HEK293 (cell line): ENCODE measurements at regions not wholly inside any gene's neighbourhood (a gene's known extent, or its start where the extent isn't known, plus 50 kb on each side); places are given as distances from the start of the nearest gene placed in this dataset.

ENCODE experiments used
- CTCF ChIP-seq: fragments of 450-650 bp; formaldehyde crosslinking; IDR thresholded peaks from 2 replicates; pipeline ENCODE4 v1.5.1; 2016; ENCODE audit warnings: missing biosample characterization, missing genetic modification characterization
- IKZF3 ChIP-seq: fragments of 450-650 bp; IDR thresholded peaks from 2 replicates; pipeline ENCODE4 v1.5.0; 2018; ENCODE audit warnings: missing biosample characterization, mild to moderate bottlenecking, missing genetic modification characterization, moderate library complexity
- KLF9 ChIP-seq: fragments of 450-650 bp; formaldehyde crosslinking; IDR thresholded peaks from 2 replicates; pipeline ENCODE4 v1.5.1; 2016; ENCODE audit warnings: missing biosample characterization, missing genetic modification characterization, low read depth
- REPIN1 ChIP-seq: fragments of 450-650 bp; formaldehyde crosslinking; IDR thresholded peaks from 2 replicates; pipeline ENCODE4 v1.5.1; 2017; ENCODE audit warnings: missing biosample characterization, missing genetic modification characterization, low read depth
- REST ChIP-seq: fragments of 450-650 bp; formaldehyde crosslinking; IDR thresholded peaks from 2 replicates; pipeline ENCODE4 v1.5.1; 2016; ENCODE audit warnings: missing biosample characterization, missing genetic modification characterization
- SP2 ChIP-seq: fragments of 450-650 bp; formaldehyde crosslinking; IDR thresholded peaks from 2 replicates; pipeline ENCODE4 v1.5.1; 2016; ENCODE audit warnings: missing biosample characterization, missing genetic modification characterization
- ZBTB44 ChIP-seq: fragments of 450-650 bp; IDR thresholded peaks from 2 replicates; pipeline ENCODE4 v1.5.1; 2018; ENCODE audit warnings: missing biosample characterization, mild to moderate bottlenecking, missing genetic modification characterization
- ZFP3 ChIP-seq: fragments of 450-650 bp; formaldehyde crosslinking; IDR thresholded peaks from 2 replicates; pipeline ENCODE4 v1.5.1; 2016; ENCODE audit warnings: low read depth, missing biosample characterization, missing genetic modification characterization
- ZNF133 ChIP-seq: fragments of 450-650 bp; formaldehyde crosslinking; IDR thresholded peaks from 2 replicates; pipeline ENCODE4 v1.5.1; 2016; ENCODE audit warnings: missing biosample characterization, missing genetic modification characterization
- ZNF18 ChIP-seq: fragments of 450-650 bp; formaldehyde crosslinking; IDR thresholded peaks from 2 replicates; pipeline ENCODE4 v1.5.1; 2016; ENCODE audit warnings: missing biosample characterization, missing genetic modification characterization
- ZNF398 ChIP-seq: fragments of 450-650 bp; formaldehyde crosslinking; IDR thresholded peaks from 2 replicates; pipeline ENCODE4 v1.5.1; 2017; ENCODE audit warnings: missing biosample characterization, missing genetic modification characterization
- ZNF426 ChIP-seq: fragments of 450-650 bp; formaldehyde crosslinking; IDR thresholded peaks from 2 replicates; pipeline ENCODE4 v1.5.1; 2017; ENCODE audit warnings: missing biosample characterization, missing genetic modification characterization, mild to moderate bottlenecking, inconsistent platforms, moderate library complexity
- ZNF777 ChIP-seq: fragments of 450-650 bp; formaldehyde crosslinking; IDR thresholded peaks from 2 replicates; pipeline ENCODE4 v1.5.1; 2017; ENCODE audit warnings: missing biosample characterization, missing genetic modification characterization, borderline replicate concordance
- TF ChIP-seq, protein P1 (sequence below): fragments of 450-650 bp; formaldehyde crosslinking; IDR thresholded peaks from 2 replicates; pipeline ENCODE4 v1.5.1; 2016; ENCODE audit warnings: missing biosample characterization, missing genetic modification characterization

DNA sequence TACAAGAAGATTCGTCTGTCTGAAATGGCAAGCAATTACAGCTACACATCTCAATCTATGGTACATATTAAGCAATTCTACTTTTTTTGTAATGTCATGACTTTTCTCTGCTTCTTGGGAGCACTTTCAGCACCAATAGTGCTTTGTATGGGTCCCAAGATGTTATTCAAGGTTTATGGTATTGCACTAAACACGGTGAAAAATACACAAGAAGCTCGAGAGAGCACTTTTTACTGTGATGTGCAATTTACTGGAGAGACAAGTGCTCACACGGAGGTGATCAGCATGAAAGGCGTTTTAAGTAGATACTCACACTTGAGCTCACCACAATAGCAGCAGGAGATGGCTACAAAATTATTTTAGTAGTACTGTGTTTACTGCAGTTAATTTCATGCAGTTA, 783.6 kb downstream of the CBLN2 start:
- TF ChIP-seq IKZF3 (tag by site-specific recombination) (no peak), ZNF18 (tag by site-specific recombination) (no peak), ZFP3 (tag by site-specific recombination) (no peak), KLF9 (tag by site-specific recombination) (no peak), ZNF133 (tag by site-specific recombination) (no peak), ZNF398 (tag by site-specific recombination) (no peak), CTCF (no peak), ZBTB44 (no peak), SP2 (tag by site-specific recombination) (no peak), REST (no peak), ZNF777 (tag by site-specific recombination) (no peak), REPIN1 (no peak), ZNF426 (tag by site-specific recombination) (no peak)
- TF ChIP-seq, protein P1, sequence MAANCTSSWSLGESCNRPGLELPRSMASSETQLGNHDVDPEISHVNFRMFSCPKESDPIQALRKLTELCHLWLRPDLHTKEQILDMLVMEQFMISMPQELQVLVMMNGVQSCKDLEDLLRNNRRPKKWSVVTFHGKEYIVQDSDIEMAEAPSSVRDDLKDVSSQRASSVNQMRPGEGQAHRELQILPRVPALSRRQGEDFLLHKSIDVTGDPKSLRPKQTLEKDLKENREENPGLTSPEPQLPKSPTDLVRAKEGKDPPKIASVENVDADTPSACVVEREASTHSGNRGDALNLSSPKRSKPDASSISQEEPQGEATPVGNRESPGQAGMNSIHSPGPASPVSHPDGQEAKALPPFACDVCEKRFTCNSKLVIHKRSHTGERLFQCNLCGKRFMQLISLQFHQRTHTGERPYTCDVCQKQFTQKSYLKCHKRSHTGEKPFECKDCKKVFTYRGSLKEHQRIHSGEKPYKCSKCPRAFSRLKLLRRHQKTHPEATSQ = no peak
